ENCODE measurements at regions not wholly inside any gene's neighbourhood (a gene's known extent, or its start where the extent isn't known, plus 50 kb on each side); places are given as distances from the start of the nearest gene placed in this dataset.

DNA sequence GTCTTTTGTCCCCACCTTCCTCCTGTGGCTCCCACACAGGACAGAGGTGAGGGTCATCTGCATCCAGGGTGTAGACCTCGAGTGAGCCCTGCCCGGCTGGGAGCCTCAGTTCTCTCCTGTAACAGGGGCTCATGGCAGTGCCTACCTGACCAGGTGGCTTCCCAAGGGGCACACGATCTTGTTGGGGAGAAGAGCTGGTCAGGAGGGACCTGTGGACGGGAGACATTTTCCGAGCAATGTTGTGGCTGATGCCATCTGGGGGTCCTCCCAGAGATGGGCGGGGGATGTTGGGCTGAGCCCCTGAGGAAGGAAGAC is 51.9 kb downstream of the CEBPB start:
- DNase-seq: no peak

DNA sequence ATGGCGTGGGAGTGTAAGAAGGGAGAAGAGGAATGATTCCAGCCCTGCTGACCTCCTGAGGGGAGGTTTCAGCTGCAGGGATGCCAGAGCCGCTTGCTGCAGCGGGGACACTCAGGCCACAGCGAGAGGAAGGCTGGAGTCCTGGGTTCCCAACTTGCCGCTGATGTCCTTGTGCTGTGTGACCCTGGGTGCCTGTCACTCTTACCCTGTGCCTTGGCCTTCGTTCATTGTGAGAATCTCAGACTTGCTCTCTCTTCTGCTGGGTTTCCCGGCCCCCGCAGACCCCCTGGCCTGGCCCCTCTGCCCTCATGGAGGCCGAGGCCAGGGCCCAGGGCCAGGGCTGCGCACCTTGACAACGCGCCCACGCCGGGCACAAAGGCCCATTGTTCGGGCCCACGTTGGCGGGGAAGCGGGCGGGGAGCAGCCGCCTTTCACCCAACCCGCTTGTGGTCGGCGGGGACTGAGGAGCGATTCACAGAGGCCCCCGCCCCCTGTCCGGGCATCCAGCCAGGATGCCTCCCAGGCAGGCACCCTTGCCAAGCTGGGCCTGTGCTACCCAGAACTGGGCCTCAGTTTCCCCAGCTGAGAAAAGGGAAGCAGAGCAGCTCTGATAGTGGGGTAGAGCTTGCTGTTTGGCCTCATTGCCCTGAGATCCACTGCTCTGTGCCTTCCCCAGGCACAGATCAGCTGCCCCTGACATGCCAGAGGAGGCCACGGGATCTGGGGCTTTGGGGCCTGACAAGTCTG is 52.4 kb downstream of the CEBPB start:
- no peak for DNase-seq

DNA sequence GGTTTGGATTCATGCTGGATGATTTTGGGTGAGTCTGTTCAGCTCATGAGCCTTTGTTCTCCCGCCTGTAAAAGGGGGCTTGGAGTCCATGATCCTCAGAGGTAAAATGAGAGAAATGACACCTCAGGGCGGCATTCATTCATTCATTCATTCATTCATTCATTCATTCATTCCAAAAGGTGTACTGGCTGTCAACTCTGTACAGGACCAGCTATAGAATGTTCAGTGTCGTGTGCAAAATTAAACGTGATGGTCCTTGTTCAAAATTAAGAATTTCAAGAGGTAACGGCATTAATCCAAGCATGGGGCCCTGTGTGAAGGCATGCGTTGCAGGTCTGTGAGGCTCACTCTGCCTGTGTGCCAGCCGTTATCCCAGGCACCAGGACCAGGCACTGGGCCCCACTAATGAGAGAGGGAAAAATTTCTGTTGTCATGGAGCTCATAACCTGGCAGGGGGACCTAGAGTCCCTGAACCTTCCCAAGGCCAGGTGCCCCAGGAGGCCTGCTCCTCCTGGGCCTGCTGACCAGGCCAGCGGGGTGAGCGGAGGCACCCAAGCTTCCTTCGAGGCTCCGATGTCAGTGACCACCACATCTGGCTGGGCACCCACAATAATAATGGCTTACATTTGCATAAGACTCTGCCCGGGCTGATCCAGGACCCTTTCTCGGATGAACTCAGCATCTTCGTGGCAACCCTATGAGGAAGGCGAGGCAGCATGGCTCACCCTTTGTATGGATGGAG is 53.2 kb downstream of the CEBPB start:
- DNase-seq: no peak

DNA sequence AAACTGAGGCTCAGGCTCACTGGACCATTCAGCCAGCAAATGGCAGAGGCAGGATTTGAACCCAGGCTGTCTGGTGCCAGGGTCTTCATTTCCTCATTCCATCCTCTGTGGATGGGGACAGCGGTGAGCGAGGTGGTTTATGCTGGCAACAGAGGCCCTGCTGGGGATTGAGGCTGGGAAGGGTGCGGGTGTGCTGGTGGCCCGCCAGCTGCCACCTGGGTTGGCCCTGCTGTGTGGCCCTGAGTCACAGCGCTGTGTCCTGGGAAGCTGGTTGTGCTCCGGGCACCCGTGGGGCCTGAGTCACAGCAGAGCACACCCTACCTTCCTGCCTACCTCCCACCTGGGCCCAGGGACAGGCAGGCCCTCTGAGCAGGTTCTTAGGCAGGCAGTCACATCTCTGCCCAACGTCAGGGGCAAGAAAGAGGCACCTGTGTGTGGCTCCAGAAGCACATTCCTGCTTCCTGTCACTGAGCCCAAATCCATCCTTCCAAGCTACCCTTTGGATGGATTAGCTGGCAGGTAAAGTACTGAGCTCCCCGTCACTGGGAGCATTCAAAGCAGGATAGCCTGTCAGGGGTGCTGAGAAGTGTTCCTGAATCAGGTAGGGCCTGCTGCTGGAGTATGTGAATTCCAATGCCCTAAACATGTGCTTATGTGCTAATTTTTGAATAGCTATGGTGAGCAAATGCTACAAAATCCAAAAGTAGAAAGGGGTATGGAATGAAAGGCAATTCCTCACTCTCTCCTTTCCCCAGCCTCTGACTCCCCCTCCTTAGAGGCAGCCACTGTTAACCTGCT is 53.9 kb downstream of the CEBPB start:
- DNase-seq: no peak

DNA sequence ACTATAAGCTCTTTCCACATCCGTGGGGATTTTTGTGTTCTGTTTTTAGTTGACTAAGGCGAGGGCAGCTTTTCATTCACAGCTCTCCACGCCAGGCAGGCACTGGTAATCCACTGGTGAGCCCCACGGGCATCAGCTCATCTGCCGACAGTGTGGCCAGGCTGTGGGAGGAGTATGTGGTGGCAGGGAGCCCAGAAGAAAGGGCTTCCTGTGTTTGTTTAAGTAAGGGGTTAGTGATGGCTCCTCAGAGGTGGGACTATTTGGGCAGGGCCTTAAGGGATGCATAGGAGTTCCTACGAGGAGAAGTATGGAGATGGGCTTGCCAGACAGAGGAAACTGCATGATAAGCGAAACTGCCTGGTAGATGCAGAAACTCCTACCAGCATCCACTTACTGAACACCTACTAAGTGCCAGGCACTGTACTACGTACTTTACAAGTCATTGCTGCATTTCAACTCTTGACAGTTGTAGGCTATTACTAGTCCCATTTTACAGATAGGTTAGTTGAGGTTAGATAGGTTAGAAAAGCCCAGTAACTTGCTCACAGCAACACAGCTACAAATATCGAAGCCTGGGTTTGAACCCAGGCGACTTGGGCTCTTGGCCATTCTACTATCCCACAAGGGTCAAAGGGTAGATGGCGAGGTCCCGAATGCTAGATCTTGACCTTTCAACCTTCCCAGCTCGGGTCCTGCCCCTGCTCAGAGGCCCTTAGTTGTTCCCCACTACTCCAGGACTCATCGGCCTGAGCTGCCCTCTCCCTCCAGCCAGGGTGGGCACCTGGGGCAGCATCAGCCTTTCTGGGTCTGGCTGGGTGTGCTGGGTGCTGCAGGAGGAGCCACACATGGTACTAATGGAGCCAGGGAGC is 55.1 kb downstream of the CEBPB start:
- no peak for DNase-seq

DNA sequence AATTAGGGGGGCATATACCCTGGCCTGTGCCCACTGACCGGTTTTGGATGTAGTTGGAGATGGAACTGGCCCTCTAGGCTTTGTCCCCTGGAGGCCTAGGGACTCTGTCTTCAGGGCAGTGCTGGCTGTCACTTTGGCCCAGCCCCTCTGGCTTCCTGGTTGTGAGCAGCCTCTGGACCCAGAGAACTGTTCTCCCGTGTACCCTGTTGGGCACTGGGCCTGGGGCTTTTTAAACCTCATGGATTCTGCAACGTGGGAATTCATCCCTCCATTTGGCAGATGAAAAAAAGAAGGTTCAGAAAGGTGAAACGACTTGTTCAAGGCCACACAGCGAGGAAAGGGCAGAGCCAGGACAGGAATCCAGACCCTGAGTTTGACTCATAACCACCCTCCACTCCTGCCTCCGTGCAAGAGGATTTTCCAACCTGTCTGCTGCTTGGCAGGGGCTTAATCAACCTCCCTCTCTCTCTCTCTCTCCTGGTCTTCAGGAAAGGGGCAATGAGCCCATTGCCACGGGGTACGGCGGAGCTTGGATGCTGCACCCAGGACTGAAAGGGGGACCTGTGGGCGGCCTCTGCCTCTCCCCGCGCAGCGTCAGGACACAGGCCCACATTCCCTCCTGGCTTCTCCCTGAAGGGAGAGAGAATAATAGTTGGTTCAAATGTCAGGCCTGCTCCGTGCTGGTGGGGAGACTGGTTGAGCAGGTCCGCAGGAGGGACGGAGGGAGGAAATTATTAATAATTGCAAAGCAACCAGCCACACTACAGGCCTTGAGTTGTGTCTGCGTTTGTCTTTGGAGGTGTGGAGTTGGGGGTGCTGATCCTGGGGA is 56.0 kb downstream of the CEBPB start:
- DNase-seq: no peak

DNA sequence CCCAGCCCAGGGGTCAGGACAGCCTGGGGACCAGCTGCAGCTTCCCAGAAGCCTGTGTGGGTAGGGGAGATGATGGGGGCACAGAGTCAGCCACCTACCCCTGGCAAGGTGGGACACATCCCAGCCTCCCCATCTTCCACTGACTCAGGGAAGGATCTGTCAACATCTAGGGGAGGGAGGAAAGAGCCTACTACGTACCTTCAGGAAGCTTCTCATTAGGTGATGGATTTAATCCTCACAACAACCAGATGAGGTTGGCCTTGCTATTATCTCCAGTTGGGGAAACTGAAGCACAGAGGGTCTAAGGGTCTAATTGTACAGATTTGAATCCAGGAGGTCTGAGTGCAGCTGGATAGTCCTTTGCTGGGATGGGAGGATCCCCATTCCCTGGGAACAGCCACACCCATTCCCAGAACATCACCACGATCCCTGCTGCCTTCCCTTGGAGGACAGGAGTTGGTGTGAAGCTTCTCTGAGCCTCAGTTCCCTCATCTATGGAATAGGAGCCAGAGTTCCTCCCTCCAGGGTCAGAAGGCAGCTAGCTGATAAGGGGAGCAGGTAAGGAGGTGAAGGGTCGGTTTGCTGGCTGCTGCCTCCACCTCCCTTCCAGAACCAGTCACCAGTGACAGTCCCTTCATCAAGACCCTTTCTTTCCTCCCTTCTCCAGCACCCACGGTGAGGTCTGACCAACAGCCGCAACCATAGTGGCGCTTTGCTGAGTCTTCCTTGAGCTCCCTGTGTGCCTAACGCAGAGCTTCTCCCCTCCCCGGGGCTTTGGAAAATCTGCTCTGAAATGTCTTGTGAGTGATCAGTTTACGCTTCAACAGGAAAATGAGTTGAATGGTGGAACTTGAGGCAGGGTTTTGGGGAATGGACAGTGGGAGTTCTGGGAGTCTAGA is 56.8 kb downstream of the CEBPB start:
- no peak for DNase-seq

DNA sequence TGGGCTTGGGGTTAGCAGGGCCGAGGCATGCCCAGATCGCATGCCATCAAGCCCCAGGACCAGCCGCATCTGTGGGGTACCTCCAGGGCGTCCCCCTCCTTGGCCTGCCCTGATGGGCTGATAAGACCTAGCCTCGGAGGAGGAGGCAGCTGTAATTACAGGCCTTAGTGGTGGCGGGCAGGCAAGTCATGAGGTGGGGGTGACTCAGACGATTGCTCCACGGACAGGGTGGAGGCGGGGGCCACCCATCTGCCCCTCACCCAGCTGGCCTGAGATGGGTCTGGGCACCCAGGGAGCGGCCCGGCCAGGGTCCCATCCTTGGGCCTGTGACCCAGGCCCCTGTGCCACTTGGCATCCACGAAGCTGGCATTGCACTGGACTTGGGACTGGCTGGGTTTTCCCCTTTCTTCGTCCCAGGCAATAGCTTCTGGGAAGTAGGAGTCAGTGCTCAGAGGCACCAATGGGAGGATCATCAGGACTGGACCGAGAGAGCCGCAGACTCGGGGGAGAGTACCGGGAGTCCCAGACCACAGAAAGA is 57.5 kb downstream of the CEBPB start:
- no peak for DNase-seq

DNA sequence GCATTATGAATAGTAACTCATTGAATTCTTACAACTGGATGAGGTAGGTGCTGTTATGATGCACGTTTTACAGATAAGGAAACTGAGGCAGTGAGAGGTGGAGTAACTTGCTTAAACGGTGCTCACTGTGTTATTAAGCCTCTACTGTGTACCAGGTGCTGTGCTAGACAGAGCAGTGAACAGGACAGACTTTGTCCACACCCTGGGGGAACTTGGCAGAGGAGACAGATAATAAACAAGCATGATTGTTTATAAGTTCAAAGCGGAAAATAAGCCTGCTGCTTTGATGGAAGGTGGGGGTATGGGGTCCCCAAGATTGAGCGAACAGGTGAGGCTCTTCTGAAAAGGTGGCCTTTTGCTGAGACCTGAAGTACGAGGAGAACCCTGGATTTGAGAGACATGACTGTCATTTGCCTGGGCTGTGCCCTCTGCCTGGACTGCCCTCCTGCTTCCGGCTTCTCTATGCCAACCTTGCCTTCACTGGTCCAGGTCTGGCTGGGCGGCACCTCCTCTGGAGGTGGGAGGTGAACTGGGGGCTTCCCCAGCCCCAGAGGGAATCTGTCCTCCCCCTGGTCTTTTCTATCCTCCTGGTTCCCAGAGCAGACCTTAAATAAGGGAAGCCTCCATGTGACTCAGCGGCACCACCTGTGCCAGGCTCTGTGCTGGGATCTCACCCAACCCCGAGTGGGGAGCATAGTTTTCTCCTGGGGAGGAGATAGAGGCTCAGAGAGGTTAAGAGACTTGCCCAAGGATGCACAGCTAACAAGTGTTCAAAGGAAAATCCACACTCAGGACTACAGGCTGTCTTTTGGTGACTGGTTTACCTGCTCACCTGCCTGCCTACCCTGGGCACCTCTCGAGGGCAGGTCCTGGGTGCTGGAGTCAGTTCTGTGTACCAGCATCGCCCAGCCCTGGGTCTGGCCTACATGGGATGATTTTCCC is 59.1 kb downstream of the CEBPB start:
- no peak for DNase-seq

DNA sequence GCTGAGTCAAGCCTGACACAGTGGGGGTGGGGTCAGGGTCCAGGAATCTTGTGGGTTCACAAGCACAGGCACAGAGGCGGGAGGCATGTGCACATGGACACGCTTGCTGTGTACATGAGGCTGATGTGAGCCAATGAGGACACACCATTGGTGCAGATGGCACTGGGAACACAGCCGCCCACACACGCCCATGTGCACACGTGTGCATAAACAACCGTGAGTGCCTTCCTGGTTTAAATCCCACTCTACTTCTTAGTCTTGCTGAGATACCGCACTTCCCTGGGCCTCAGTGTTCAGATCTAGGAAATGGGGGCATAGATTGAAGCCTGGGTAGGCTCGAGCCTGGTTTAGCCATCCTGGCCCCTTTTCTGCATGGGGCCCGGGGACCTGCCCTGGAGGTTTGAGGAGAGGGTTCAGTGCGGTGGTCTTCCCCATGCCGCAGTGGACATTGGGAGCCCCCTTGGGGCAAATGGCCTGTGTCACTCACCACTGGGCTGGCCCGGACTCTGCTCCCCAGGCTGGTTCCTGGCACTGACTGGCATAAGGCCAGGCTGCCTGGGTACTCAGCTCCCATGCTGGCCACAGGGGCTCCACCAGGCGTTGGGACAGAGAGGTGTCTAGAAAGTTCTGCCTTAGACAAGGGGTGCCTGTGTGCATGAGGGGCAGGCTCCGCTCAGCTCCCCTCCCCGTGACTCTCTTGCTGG is 60.2 kb downstream of the CEBPB start:
- no peak for DNase-seq

DNA sequence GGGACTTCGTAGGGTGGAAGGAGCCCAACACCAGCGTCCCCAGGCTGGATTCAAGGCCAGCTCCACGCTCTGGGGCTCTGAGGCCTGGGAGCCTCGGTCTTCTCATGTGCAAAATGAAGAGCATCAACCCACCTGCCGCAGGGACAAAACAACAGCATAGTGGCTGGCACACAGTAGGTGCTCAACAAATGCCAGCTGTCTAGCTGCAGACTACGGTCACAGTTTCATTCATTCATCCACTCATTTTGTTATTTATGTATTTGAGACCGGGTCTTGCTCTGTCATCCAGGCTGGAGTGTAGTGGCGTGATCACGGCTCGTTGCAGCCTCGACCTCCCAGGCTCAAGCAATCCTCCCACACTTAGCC is 60.7 kb downstream of the CEBPB start:
- DNase-seq: no peak

DNA sequence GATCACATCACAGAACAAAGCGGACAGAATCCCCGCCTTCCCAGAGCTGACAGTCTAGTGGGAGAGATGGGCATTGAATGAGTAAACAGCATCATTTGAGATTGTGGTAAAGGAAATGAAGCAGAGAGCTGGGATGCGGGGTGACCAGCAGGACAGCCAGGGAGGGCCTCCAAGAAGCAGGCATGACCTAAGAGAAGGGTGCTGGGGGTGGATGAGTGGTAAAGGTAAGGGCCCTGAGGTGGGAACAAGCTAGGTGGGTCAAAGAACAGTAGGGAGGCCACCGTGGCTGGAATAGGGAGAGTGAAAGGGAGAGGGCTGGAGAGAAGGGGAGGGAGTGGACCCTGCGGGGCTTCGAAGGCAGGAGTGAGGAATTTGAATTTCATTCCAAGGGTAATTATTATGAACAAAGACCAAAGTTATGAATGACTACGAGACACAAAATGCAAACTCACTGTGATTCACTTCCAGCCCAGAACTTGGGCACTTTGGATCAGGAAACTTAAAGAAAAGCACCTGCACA is 61.4 kb downstream of the CEBPB start:
- DNase-seq: no peak

DNA sequence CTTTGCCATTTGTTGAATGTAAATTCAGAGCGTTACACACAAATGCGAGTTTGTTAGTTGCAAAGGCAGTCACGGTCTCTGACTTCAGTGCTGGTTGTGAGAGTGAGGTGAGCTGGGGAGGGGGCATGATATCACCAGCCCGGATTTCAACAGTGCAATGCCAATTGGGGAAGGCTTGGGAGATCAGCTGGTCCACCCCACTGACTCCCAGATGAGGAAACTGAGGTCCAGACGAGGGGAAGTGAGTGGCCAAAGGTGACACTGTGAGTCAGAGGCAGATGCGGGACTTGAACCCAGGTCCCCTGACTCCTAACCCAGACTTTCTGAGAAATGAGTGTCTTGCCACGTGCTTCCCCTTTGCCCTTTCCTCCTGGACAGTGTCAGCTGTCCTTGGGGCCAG is 62.1 kb downstream of the CEBPB start:
- DNase-seq: no peak

DNA sequence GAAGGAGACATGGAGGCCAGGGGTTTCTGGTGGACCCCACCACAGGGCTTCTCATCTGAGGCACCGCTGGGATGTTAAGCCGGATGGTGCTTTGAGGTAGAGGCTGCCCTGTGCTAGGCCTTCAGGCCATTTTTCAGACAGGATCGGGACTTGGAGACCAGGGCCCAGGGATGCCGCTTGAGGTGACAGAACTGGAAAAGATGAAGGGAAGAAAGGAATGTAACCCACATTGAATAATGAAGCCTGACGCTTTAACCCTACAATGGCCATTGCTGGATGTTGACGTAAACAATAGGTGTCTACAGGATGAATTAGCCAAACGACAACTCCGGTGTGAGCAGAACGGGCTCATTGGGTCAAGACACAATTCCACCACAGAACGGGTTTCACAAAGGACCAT is 62.5 kb downstream of the CEBPB start:
- no peak for DNase-seq

DNA sequence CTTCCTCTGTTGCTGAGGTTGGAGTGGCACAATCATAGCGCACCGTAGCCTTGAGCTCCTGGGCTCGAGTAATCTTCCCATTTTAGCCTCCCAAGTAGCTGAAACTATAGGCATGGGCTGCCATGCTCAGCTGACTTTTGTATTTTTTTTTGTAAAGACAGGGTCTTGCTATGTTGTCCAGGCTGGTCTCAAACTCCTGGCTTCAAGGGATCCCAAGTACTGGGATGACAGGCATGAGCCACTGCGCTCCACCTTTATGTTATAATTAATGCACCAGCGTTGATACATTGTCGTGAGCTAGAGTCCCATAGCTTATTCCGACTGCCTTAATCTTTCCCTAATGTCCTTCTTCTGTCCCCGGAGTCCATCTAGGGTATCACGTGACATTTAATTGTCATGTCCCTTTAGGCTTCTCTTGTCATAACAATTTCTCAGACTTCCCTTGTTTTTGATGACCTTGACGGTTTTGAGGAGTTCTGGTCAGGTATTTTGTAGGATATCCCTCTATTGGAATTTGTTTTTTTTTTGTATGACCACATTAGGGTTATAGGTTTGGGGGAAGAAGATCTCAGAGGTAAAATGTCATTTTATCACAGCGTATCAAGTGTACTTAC is 63.9 kb downstream of the CEBPB start:
- DNase-seq: no peak

DNA sequence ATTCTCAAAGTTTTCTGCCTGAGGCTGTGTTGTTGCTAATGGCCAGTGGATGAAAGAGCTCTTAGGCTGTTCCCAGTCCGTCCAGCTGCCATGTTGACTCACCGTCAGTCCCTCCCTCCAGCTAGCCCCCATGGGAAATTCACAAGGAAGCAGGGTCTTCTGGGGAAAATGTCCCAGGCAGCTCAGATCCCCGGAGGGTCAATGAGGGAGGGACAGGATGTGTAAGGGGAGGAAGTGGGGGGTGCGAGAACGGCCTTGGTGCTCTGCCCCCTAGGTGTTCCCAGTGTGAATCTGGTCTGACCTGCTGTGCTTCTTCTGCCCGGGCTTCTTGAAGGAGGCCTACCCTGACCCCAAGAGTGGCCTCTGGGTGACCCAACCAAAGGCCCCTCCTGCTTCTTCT is 65.9 kb downstream of the CEBPB start:
- DNase-seq: no peak

DNA sequence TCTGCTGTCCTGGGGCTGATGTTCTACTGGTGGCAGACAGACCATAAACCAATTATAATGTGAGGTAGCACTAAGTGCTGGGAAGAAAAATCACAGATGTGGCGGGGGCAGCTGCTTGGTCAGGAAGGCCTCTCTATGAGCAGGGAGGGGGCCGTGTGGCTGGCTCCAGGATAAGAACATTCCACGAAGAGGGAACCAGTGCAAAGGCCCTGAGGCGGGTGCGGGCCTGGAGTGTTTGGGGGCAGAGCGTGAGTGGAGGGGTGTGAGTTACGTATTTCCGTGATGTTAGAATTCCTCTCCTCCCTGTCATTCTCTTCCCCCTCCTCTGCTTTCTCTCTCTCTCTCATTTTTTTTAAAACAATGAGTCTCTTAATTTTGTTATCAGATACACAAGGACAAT is 67.2 kb downstream of the CEBPB start:
- no peak for DNase-seq

DNA sequence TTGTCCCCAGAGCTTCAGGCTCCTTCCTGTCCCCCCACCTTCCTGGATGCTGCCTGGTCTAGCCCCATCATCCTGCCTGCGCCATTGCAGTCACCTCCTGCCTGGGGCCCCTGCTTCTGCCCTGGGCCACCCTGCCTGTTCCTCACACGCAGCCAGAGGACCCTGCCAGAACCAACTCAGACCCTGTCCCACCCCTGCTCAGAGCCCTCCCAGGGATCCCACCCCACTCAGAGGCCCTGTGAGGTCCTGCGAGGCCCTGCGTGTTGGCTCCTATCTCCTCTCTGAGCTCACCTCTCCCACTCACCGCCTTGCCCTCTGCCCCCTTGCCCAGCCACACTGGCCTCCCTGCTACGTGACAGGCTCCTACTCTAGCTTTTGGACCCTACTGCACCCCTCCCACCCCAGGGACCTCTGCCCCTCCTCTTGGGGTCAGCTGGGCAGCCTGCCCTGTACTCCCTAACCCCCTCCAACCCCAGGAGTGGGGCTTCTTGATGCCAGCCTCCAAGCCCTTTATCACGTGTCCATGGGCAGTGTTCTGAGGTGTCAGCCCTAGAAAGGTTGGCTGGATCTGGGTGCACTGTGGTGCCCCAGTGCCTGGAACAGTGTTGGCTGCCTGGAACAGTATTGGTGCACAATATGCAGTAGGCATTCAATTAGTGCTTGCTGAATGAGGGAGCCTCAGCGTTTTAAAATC is 68.3 kb downstream of the CEBPB start:
- DNase-seq: no peak

Data from activated naive CD4-positive, alpha-beta T cell treated with Interleukin-2 at 50 U/mL for 16 hours (primary cell).